Liver (tissue), 8 donors: ENCODE measurements at regions not wholly inside any gene's neighbourhood (a gene's known extent, or its start where the extent isn't known, plus 50 kb on each side); places are given as distances from the start of the nearest gene placed in this dataset.
A peak's percentile ranks its signal among the peaks of the same experiment; 100 is the strongest.

Source experiments
- DNase-seq: peaks from one replicate; pipeline ENCODE4 v3.0.0-alpha.2; 2017; ENCODE audit warnings: low spot score
- H3K27ac ChIP-seq, 2 donors: one replicate each; pipeline ENCODE4 v1.7.0; 2013; ENCODE audit warnings: inconsistent platforms in 2 of 2, low read length in 2 of 2, control low read depth in 1 of 2, low read depth in 1 of 2, mild to moderate bottlenecking in 1 of 2
- H3K27me3 ChIP-seq, 4 donors: one replicate each; pipeline versions ENCODE4 v1.6.1 to v1.7.0; 2013; ENCODE audit warnings: low read length in 3 of 4, inconsistent platforms in 1 of 4, mild to moderate bottlenecking in 1 of 4, moderate library complexity in 1 of 4; ENCODE audit not compliant: control insufficient read depth in 4 of 4, insufficient read depth in 4 of 4
- H3K36me3 ChIP-seq, 4 donors: one replicate each; pipeline versions ENCODE4 v1.6.1 to v1.7.0; 2013; ENCODE audit warnings: low read length in 3 of 4, mild to moderate bottlenecking in 3 of 4, low read depth in 1 of 4, moderate library complexity in 1 of 4; ENCODE audit not compliant: control insufficient read depth in 4 of 4, insufficient read depth in 3 of 4
- H3K4me1 ChIP-seq, 4 donors: one replicate each; pipeline versions ENCODE4 v1.6.1 to v1.7.0; 2013; ENCODE audit warnings: low read length in 3 of 4, mild to moderate bottlenecking in 3 of 4, moderate library complexity in 1 of 4; ENCODE audit not compliant: control insufficient read depth in 4 of 4, insufficient read depth in 4 of 4
- H3K4me3 ChIP-seq, 3 donors: one replicate each; pipeline versions ENCODE4 v1.6.1 to v1.7.0; 2013; ENCODE audit warnings: low read length in 3 of 3, control low read depth in 1 of 3, low read depth in 1 of 3, mild to moderate bottlenecking in 1 of 3
- H3K9ac ChIP-seq, 2 donors: one replicate each; pipeline ENCODE4 v1.7.0; 2013; ENCODE audit warnings: low read length in 2 of 2, mild to moderate bottlenecking in 2 of 2, moderate library complexity in 2 of 2, control low read depth in 1 of 2, low read depth in 1 of 2
- H3K9me3 ChIP-seq, 4 donors: one replicate each; pipeline versions ENCODE4 v1.6.1 to v1.7.0; 2013; ENCODE audit warnings: low read length in 3 of 4; ENCODE audit not compliant: control insufficient read depth in 4 of 4
- ATF3 ChIP-seq: IDR thresholded peaks from 2 replicates; pipeline ENCODE4 v1.6.1; 2016; ENCODE audit warnings: antibody characterized with exemption
- CTCF ChIP-seq: fragments of 150-350 bp; IDR thresholded peaks from 2 replicates; pipeline ENCODE4 v1.5.1; 2017; ENCODE audit warnings: improper control_type of control experiment, low read depth, low read length; ENCODE audit not compliant: missing input control
- FOXA1 ChIP-seq: IDR thresholded peaks from 2 replicates; pipeline ENCODE4 v1.6.1; 2016; ENCODE audit warnings: antibody characterized with exemption
- FOXA2 ChIP-seq: IDR thresholded peaks from 2 replicates; pipeline ENCODE4 v1.6.1; 2016; ENCODE audit warnings: antibody characterized with exemption
- GABPA ChIP-seq, 2 donors: IDR thresholded peaks in 1 of 2; conservative IDR thresholded peaks in 1 of 2; 2 replicates each; pipeline ENCODE4 v1.6.1; 2016; ENCODE audit warnings: antibody characterized with exemption in 2 of 2, mild to moderate bottlenecking in 1 of 2, moderate library complexity in 1 of 2
- HNF4A ChIP-seq, 2 donors: conservative IDR thresholded peaks; 2 replicates each; pipeline ENCODE4 v1.6.1; 2016; ENCODE audit warnings: antibody characterized with exemption in 2 of 2, mild to moderate bottlenecking in 2 of 2
- MAX ChIP-seq: IDR thresholded peaks from 2 replicates; pipeline ENCODE4 v1.6.1; 2016; ENCODE audit warnings: antibody characterized with exemption
- NR2F2 ChIP-seq: IDR thresholded peaks from 2 replicates; pipeline ENCODE4 v1.6.1; 2016; ENCODE audit warnings: antibody characterized with exemption
- REST ChIP-seq: IDR thresholded peaks from 2 replicates; pipeline ENCODE4 v1.6.1; 2016; ENCODE audit warnings: antibody characterized with exemption, mild to moderate bottlenecking
- RXRA ChIP-seq, 2 donors: IDR thresholded peaks; 2 replicates each; pipeline ENCODE4 v1.6.1; 2017 to 2018; ENCODE audit warnings: antibody characterized with exemption in 2 of 2, mild to moderate bottlenecking in 1 of 2
- YY1 ChIP-seq: IDR thresholded peaks from 2 replicates; pipeline ENCODE4 v1.6.1; 2016; ENCODE audit warnings: antibody characterized with exemption, mild to moderate bottlenecking
- WGBS: extraction: QIAGEN DNeasy Blood & Tissue Kit; methylation state at CpG from one replicate; pipeline ENCODE4 v1.1.7; 2013; 5-methylcytosine and 5-hydroxymethylcytosine counted together
- donor health status: healthy.
- donor health status: healthy.
- donor health status: healthy.
- donor health status: healthy.
- donor health status: healthy.

- Histone ChIP-seq H3K9me3 (peaks cover 0 to 4% (median 1%) of the 10 kb centered on the region in 4 donors), H3K4me3 (no peak overlapping the region), H3K36me3 (no peaks in the 10 kb centered on the region), H3K27me3 (no peaks in the 10 kb centered on the region), H3K27ac (no peak overlapping the region), H3K4me1 (no peaks in the 10 kb centered on the region), H3K9ac (no peak overlapping the region)
- DNase-seq, result no peak
- TF ChIP-seq NR2F2 (no peak), RXRA (IDR thresholded peaks at IDR 0.05) (no peak)
- WGBS, result 88% methylated on average over 1 of the region's 1 CpG
Observed at GRCh38 chr11:121748068-121748467, 295.3 kb upstream of the SORL1-AS1 start.

- Histone ChIP-seq H3K27ac (no peak overlapping the region), H3K27me3 (no peaks in the 10 kb centered on the region), H3K36me3 (no peaks in the 10 kb centered on the region), H3K4me3 (no peak overlapping the region), H3K9me3 (peaks cover 0 to 4% (median 1%) of the 10 kb centered on the region in 4 donors), H3K9ac (no peak overlapping the region), H3K4me1 (no peaks in the 10 kb centered on the region)
- DNase-seq, result no peak
- WGBS, result 95% methylated on average over 1 of the region's 1 CpG
- no peak for TF ChIP-seq FOXA1
- no peak for TF ChIP-seq FOXA2
- no peak for TF ChIP-seq YY1
- no peak for TF ChIP-seq REST
- no peak for TF ChIP-seq GABPA (IDR thresholded peaks at IDR 0.05 in 1 of 2, conservative IDR thresholded peaks at IDR 0.05 in 1 of 2)
- TF ChIP-seq ATF3, result no peak
- no peak for TF ChIP-seq HNF4A (conservative IDR thresholded peaks at IDR 0.05)
- no peak for TF ChIP-seq CTCF
- TF ChIP-seq MAX, result no peak
- no peak for TF ChIP-seq NR2F2
Observed at GRCh38 chr11:121743285-121743684, 290.5 kb upstream of the SORL1-AS1 start.

- H3K36me3 ChIP-seq, result no peaks in the 10 kb centered on the region
- no peak overlapping the region for H3K27ac ChIP-seq
- no peak overlapping the region for H3K4me3 ChIP-seq
- H3K4me1 ChIP-seq, result no peaks in the 10 kb centered on the region
- DNase-seq, result no peak
- peak; percentile 64 for TF ChIP-seq NR2F2
- TF ChIP-seq FOXA1, result no peak
- H3K27me3 ChIP-seq, result no peaks in the 10 kb centered on the region
- H3K9me3 ChIP-seq, result peaks cover 0 to 8% (median 1%) of the 10 kb centered on the region in 4 donors
- WGBS, result 60% methylated on average over 8 of the region's 8 CpGs
- no peak overlapping the region for H3K9ac ChIP-seq
Observed at GRCh38 chr11:121741761-121742361, 289.1 kb upstream of the SORL1-AS1 start.
